Mammary epithelial cell (primary cell): ENCODE measurements at regions not wholly inside any gene's neighbourhood (a gene's known extent, or its start where the extent isn't known, plus 50 kb on each side); places are given as distances from the start of the nearest gene placed in this dataset.

Experiments used
- CTCF ChIP-seq, 2 donors: IDR thresholded peaks in 1 of 2; conservative IDR thresholded peaks in 1 of 2; 2 replicates each; pipeline ENCODE4 v1.5.1; 2011 to 2012; ENCODE audit warnings: inconsistent platforms in 2 of 2, low read length in 2 of 2, mild to moderate bottlenecking in 2 of 2, control low read depth in 1 of 2, low read depth in 1 of 2; ENCODE audit not compliant: insufficient read depth in 1 of 2; ENCODE audit errors: extremely low read depth in 1 of 2
- EZH2 ChIP-seq: IDR thresholded peaks from 2 replicates; pipeline ENCODE4 v1.6.1; 2012; ENCODE audit warnings: low read length, inconsistent platforms, borderline replicate concordance

GRCh38 chr2:52724585-52724984, 1043.0 kb upstream of the CHAC2 start:
- TF ChIP-seq CTCF (conservative IDR thresholded peaks at IDR 0.05 in 1 of 2, IDR thresholded peaks at IDR 0.05 in 1 of 2; ENCODE audit: extremely low read depth in 1 of 2, insufficient read depth in 1 of 2, low read depth in 1 of 2, low read length in 2 of 2): no peak
- TF ChIP-seq EZH2: no peak
